GM12872 (cell line): ENCODE measurements at regions not wholly inside any gene's neighbourhood (a gene's known extent, or its start where the extent isn't known, plus 50 kb on each side); places are given as distances from the start of the nearest gene placed in this dataset.

Experiments used
- CTCF ChIP-seq: IDR thresholded peaks from 3 replicates; pipeline ENCODE4 v1.5.1; 2011; ENCODE audit warnings: low read depth, mild to moderate bottlenecking, low read length, moderate library complexity; ENCODE audit not compliant: insufficient read depth

- TF ChIP-seq CTCF = no peak
These were observed 131.2 kb downstream of the TMEM30B start for GRCh38 chr14:61149896-61150295.

GRCh38 chr14:61148742-61149350 lies 132.3 kb downstream of the TMEM30B start:
- TF ChIP-seq CTCF = no peak

- no peak for TF ChIP-seq CTCF
These were observed 133.1 kb downstream of the TMEM30B start for GRCh38 chr14:61147831-61148549.

GRCh38 chr14:61147381-61147821 lies 133.7 kb downstream of the TMEM30B start:
- TF ChIP-seq CTCF = no peak

GRCh38 chr14:61146899-61147298 lies 134.2 kb downstream of the TMEM30B start:
- no peak for TF ChIP-seq CTCF

- TF ChIP-seq CTCF = no peak
These were observed 135.1 kb downstream of the TMEM30B start for GRCh38 chr14:61145903-61146481.

GRCh38 chr14:61145034-61145902 lies 135.9 kb downstream of the TMEM30B start:
- TF ChIP-seq CTCF = no peak
